ENCODE measurements at regions not wholly inside any gene's neighbourhood (a gene's known extent, or its start where the extent isn't known, plus 50 kb on each side); places are given as distances from the start of the nearest gene placed in this dataset.

DNA sequence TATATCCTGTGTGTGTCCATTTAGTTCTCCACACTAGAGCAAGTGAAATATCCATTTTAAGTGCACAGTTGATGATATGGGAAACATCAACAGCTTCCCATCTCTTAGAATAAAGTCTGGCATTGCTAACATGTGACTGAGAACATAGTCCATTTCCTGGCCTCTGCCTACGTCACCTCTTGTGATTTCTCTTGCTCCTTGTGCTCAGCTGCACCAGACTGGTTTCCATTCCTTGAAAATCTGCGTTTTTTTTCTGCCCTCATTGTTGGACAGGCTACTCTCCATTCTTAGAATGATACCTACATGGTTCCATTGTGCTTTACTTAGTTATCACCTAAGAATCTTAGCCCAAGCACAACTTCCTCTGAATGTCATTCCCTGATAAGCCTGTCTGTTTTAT is 851.2 kb upstream of the ID2 start:
- no peak for DNase-seq

DNA sequence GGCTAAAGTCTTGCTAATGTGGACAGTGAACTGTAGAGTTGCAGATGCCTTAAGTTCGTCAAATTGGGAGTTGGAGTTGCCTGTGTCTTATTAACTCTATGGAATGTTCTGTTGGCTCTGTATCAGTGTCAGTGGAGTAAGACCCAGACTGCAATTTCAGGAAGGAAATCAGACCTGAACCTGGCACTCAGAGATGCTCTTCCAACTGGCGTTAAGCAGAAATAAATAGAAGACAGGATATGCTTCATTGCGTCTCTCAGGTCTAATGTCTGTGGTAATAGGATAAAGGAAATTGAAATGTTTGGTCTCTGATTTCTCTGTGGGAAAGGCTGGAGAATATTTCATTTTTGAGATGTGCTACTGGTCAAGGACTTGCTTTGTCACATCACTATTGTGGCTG is 846.7 kb upstream of the ID2 start:
- no peak for DNase-seq

DNA sequence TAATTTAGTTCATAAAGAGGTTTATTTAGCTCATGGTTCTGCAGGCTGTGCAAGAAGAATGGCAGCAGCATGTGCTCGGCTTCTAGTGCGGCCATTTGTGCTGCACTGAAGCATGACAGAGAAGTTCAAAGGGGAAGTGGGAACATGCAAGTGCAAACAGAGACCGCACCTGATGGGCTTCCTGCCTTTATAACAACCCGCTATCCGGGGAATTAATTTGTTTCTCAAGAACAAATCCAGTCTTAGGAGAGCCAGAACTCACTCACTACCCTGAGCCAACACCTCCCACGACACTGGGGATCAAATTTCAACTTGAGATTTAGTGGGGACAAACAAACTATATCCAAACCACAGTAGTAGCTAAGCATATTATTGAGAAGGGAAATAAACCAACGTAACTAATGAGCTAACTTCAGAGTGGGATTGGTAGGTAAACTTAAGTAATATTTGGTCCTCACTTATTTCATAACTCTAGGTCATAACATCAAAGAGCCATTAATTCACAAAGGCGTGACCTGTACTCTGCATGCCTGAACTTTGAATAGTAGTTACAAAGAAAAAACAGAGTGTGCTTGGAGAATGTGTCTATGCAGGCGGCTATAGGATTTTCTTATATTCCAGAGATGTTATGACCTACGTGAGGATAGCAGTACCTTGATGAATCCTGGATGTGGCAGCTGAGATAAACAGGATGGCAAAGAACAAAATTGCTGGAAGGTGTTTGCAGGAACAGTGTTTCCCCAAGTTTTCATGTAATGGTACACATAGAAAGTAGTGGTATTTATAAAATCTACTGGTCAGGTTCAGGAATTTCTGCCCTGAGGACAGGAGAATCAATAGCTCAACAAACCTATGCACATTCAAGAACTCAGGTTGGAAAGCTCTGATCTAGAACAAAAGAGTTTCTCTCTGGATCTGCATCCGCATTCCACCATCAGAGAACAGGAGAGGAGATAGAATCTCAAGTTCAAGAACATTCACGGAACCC is 845.9 kb upstream of the ID2 start:
- no peak for DNase-seq

DNA sequence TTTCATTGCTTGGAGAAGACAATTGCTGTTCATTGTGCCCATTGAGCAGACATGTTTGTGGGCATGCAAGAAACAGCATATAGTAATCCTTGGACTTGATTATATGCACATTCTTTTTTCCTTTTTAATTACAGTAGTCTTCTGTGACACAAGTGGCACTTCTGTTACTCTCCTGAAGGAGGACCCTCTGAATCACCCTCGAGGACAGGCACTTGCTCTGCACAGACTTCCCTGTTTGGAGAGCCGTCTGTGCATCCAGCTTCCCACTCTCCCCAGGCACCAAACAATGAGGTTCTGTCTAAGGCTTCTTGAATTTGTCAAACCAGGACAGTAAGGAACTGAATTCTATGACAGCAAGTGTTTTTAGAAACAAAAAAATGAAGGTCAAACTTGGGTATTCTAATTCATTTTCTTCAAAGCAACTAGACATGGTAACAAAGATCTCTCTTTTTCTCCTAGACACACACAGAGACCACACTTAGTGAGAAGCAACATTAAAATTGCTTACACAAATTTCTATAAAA is 844.6 kb upstream of the ID2 start:
- DNase-seq, result no peak

DNA sequence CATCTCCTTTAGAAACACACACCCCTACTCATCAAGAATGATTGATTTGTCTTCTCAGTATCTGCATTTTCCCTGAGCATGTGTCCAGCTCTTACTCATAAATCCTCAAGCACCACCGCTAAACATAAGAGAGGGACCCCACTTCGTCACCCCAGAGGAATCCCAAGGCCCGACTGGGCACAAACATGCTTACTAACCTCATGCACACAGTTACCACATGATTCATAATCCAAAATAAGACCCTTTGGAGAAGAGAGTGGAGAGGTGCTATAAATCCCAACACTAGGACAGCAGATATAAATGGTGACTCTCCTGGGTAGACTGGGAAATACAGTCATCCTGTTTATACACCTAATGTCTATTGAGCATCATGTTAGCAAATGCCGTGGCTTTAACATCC is 843.2 kb upstream of the ID2 start:
- DNase-seq, result no peak

DNA sequence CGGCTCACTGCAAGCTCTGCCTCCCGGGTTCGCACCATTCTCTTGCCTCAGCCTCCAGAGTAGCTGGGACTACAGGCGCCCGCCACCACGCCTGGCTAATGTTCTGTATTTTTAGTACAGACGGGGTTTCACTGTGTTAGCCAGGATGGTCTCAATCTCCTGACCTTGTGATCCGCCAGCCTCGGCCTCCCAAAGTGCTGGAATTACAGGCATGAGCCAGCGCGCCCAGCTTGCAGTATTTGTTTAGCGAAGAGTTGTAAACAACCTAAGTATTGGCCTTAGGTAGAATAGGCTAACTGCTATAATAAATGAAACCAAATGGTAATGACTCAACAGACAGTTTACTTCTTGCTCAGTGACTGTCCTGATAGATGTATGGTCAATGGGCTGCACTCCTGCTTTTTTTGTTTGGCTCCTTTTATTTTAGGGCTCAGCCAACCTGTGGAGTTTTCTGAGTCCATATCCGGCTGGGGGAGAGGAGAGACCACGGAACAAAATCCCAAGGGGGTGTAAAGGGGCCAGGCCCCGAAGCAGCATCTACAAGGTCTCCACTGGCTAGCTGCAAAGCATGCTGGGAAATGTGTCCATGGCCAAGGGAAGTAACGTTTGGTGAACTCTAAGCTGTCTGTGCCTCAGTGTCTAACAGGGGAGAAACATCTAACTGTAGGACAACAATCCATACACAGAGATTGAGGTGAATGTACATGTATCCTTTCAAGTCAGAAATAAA is 841.0 kb upstream of the ID2 start:
- DNase-seq, result no peak

DNA sequence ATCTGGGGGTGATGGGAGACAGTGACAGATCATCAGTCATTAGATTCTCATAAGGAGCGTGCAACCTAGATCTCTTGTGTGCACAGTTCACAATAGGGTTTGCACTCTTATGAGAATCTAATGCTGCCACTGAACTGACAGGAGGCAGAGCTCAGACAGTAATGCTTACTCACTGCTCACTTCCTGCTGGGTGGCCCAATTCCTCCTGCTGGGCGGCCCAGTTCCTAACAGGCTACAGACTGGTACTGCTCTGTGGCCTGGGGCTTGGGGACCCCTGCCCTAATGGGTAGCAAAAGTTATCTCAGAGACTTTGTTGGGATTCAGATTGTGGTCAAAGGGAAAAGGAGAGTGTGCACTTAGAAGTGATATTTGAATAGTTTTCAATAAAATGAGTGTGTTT is 840.1 kb upstream of the ID2 start:
- no peak for DNase-seq

DNA sequence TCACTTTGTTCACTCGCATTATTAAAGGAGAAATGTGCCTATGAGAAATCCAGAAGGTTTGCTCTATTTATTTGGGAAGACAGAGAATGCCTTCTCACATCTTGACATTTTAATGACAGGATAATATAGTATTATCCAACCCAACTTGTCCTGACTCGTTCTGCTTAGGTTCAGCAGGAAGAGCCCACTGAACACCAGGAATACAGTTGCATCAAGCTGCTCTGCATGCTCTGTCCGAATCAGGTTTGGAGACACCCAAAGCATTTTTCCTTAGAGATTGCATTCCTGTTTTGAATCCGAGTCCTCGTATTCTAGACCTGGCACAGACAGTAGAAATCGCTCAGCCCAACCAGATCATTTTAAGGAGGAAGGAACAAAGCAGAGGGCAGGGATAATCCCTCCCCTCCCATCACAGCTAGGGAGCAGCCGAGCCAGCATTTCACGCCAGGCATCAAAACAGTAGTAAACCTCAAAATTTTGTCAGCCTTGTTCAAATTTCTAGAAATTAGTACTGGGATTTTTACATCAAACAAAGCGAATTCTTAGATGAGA is 837.4 kb upstream of the ID2 start:
- no peak for DNase-seq

DNA sequence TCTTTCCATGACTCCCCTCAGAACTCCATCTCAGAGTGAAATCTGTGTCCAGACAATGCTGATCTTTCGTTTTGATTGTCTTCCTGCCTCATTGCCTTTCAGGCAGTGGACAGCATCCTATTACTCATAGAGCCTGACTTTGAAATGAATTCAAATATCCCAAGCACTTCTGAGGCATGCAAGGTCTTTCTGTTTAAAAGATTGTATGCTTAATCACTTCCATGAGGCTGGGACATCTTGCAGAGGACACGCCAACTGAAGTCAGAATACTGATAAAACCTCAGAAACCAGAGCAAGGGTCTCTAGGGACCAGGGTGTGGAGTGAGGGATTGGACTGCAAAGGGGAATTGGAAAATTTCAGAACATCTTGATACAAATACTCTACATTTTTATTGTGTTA is 836.5 kb upstream of the ID2 start:
- DNase-seq, result no peak

DNA sequence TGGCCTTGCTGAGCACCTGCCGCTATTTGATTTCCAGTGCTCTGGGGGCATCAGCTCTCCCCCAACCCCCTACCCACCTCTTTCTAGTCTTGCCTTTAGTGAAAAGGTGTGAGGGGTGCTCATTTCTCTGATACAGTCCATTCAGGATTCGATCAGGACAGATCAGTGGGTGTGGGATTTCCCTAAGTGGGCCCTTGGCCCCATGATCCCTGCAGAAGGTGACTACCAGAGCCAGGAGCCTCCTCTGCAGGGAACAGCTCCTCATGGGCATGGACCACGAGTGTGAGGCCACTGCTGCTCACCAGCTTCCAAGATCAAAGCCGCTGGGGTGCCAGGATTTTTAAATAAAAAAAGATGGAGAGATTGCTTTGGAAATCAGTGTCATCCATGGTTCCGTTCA is 835.2 kb upstream of the ID2 start:
- DNase-seq, result no peak

DNA sequence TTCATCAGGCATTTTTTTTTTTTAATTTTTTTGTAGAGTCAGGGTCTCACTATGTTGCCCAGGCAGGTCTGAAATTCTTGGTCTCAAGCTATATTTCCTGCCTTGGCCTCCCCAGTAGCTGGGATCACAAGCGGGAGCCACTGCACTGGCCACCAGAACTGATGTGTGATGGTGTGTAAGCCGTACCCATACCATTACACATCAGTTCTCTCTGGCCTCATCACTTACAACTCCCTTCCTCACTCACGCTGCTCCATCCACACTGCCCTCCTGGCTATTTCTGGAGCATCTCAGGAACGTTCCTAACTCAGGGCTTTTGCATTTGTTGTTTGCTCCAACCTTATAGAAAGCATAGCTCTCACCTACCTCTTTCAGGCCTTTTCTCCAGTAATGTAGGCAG is 834.5 kb upstream of the ID2 start:
- DNase-seq, result no peak

DNA sequence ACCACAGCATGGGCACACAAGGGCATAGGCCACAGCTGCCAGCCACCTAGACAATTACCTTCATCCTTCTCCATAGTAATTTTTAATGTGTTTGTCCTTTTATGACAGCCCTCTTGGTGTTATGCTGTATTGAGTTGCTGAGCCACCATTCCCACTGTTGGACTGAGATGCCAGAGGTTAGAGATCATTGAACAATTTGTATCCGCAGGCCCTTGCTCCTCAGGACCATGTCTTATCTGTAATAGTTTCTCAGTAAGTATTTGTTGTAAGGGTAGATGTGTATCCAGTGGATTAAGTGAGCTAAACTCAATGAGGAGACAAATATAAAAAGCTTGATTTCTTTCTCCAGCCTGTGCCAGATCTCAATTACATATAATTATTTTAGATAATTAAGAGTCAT is 832.8 kb upstream of the ID2 start:
- DNase-seq, result no peak

DNA sequence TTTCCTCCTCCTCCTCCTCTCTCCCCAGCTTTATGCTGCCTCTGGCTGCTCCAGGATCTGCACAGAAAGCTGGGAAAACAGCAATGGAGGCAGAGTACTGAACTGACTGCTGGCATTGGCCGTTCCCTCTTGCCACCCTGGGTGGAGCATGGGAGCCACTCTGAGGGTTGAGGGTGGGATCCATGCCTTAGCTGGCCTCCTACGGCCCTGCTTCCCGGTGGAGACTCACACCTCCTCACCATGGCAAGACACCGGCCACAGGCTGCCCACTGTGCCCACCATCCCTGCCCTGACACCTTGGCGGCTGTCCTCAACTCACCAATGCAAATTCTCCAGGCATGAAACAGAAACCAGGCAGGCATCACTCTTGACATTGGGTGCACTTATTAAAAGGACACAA is 832.3 kb upstream of the ID2 start:
- no peak for DNase-seq

DNA sequence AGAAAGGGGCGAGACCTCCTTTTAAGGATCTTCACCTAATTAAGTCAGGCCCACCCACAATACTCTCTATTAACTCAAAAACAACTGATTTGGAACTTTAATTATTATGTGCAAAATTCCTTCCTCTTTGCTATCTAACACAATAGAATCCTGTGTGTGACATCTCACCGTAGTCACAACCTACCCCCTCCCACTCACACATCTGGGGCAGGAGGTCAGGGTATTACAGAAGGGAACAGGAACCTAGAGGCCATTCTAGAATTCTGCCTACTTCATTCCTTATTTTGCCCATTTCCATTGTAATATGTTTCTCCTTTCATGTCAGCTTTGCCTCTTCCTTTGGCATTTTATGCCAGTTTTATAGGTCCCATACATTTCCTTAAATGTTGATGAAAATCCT is 829.3 kb upstream of the ID2 start:
- no peak for DNase-seq

DNA sequence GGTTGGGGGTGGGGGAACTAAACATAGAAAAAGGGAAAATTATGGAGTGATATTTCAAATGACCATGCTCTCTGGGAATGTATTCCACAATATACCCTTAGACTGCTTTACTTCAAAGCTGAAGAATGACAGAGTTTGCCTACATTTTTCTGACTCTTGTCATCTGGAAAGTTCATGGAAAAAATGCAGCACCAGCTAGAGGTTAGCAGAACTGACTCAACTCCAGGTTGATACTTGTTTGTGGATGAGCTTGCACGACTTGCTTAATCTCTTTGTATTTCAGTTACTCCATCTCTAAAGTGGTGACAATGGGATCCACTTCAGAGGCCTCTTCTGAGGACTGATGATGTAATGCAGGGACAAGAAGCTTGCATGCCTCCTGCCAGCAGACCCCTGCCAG is 824.0 kb upstream of the ID2 start:
- DNase-seq, result no peak

DNA sequence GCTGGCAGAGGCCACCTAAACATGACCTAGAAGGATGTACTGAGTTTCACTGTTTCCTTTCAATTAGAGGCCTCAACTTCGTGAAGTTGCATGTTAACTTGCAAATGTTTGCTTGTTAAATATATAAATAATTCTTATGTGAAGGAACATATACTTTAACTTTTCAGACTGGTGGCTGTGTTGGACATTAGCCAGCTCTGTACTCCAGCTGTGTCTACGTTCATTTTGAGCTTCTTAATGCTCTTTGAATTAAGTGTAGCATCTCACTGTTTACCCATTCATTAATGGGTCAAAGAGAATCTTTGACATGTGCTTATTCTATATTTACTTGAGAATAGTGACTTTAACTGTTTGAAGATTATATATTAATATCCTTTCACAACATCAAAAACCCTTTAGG is 823.2 kb upstream of the ID2 start:
- no peak for DNase-seq

DNA sequence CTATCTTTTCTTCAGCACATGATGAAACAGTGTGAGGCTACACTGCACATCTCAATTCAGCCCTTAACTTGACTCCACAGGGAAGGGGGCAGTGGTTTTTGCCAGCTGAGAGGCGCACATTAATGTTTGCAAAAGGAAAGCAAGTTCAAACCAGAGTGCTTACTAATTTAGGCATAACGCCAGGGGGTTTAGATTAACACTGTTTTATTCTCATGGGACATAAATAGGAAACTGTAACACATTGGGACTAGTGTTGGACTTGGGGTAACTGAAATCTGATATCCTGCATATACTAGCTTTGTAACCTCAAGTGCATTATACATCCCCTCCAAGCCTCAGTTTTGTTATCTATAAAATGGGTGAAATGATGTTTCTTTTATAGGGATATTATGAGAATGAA is 821.2 kb upstream of the ID2 start:
- DNase-seq, result no peak

DNA sequence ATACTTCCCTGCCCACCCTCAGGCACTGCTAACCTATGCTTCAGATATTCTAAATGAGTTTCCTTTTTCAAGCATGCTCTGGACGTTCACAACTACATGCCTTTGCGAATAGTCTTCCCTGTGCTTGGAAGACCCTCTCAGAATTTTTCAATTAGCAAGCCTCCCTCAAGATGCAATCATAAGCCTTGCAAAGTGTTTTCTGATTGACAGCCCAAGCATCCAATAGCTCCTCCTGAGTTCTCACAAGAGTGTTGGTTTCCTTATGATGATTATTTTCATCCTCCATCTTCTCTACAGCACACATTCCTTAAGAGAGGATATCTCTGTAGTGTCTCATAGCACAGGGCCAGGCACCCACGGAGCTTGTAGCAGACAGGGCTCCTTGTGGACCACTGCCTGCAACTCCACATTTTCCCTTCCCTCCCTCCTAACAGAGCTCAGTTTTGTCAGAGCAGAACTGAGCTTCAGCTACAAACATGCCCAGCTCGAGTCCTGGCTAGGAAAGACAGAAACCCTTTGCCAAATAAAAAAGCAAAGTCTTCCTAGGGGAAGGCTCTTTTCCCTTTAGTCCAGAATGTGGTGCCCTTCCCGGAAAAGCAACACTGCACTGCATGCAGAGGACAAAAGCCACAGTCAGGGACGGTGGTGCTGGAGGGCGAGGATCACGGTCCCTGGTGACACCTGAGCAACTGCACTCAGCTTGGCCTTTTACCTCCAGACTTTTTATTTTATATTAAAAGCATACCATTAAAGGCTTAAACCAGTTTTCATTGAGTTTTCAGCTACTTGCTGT is 819.8 kb upstream of the ID2 start:
- no peak for DNase-seq

DNA sequence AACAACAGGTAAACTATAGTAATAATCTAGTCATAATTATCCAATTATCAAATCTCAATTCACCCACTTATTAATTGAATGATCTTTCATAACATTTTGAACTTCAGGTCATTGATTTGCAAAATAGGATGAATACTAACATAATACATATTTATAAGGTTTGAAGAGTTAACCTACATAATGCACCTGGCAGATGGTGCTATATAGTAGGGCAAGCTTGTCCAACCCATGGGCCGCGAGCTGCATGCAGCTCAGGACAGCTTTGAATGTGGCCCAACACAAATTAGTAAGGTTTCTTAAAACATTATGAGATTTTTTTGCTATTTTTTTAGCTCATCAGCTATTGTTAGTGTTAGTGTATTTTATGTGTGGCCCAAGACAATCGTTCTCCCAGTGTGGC is 815.8 kb upstream of the ID2 start:
- DNase-seq, result no peak

DNA sequence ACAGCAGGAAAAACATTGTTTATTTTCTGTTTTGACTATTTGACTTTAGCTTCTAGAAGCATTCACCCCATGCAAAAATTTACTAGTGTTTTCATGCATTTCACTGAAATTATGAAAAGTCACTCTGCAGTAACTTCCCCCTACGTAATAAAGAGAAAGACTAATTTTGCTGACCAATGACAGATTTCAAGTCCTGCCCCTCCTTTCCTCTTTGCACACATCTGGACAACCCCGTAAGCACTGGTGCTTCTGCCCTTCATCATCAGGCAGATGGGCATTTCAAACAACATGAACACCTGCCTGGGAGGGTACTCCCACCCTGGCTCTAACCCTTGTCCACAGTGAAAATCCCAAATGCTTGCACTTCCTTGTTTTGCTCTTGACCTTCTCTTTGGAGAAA is 815.0 kb upstream of the ID2 start:
- no peak for DNase-seq

DNA sequence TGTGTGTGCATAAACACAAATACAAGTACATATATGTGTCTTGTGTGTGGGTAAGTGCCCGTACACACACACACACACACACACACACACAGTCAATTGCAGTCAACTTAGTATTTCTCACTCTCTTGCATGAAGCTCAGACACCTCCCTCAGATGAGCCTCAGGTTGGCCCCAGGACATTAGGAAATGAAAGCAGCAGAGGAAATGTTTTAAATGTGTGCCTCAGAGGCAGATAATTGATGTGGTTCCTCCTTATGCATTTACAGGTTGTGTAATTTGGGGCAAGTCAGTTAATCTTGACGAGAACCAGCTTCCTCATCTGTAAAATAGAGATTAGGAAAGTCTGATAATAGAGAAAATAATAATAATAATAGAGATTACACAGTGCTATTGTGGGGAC is 814.0 kb upstream of the ID2 start:
- no peak for DNase-seq

DNA sequence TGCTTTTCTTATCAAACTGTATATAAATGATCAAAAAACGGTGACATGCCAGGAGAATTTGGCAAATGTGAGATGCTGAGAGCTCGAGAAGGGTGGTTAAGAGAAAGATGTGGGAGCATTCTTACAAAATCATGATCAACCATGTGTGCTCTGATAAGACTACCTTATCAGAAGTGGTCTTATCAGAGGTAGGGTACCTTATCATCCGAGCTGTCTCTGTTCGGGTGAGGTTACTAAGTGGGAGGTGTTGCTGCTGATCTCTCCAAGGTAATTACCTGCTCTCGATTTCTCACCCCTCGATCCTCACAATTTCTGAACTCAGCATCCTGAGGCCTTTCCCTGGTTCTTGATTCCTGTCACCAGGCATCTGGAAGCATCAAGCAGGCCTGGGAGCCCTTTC is 813.0 kb upstream of the ID2 start:
- no peak for DNase-seq

DNA sequence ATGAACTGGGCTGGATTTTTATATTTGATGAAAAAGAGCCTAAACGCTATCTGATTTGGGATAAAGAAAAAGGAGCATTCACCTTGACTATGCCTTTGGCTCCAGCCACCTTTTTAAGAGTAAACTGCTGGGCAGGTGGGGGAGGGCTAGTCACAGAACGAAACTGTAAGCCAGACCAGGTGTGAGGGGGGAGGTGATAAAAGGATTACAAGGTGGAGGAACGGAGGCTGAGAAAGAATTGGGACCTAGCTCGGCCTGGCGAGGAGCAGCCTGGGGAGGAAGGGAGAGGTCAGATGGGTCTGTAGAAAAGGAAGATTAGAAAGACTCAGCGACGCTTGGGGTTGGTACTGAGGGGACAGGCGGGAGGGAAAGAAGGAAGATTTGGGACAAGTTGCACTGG is 805.4 kb upstream of the ID2 start:
- DNase-seq, result peak; percentile 61

All from NCI-H82 (cell line).